CD4-positive, alpha-beta T cell (primary cell): ENCODE measurements at regions not wholly inside any gene's neighbourhood (a gene's known extent, or its start where the extent isn't known, plus 50 kb on each side); places are given as distances from the start of the nearest gene placed in this dataset.

Source experiments
- ATAC-seq: fragments of 200-7000 bp; cut with Tn5 transposase; one replicate; pipeline ENCODE4 v1.10.0; 2022; ENCODE audit warnings: mild to moderate bottlenecking; ENCODE audit not compliant: poor library complexity
- CTCF ChIA-PET: fragments of 350-600 bp; sonication (Branson Sonifier 250); formaldehyde crosslinking; loops from one replicate; lab custom pipeline; 2021; ENCODE audit warnings: antibody characterized with exemption, inconsistent platforms; lab: Charles Lee
- POLR2A ChIA-PET: fragments of 350-600 bp; sonication (Branson Sonifier 250); formaldehyde crosslinking; loops from one replicate; lab custom pipeline; 2021; ENCODE audit warnings: antibody characterized with exemption, inconsistent platforms; lab: Charles Lee
- DNase-seq, 14 experiments: peaks; one replicate each; pipeline ENCODE4 v3.0.0-alpha.2; 2013 to 2020; ENCODE audit warnings: mixed read lengths in 2 of 14
- H3K27ac ChIP-seq, 2 donors: one replicate each; pipeline versions ENCODE4 v1.5.1 to v1.7.0; 2013; ENCODE audit warnings: low read length in 2 of 2, low read depth in 1 of 2, mild to moderate bottlenecking in 1 of 2
- H3K27me3 ChIP-seq, 2 experiments: 1 replicate in 1 of 2; 2 replicates in 1 of 2; pipeline versions ENCODE4 v1.6.1 to v1.7.0; 2013; ENCODE audit warnings: low read length in 2 of 2, control low read depth in 1 of 2, mild to moderate bottlenecking in 1 of 2, moderate library complexity in 1 of 2; ENCODE audit not compliant: insufficient read depth in 2 of 2, control insufficient read depth in 1 of 2
- H3K36me3 ChIP-seq: one replicate; pipeline ENCODE4 v1.6.1; 2013; ENCODE audit warnings: low read length, control low read depth; ENCODE audit not compliant: insufficient read depth
- H3K4me1 ChIP-seq: one replicate; pipeline ENCODE4 v1.6.1; 2013; ENCODE audit warnings: low read length, control low read depth; ENCODE audit not compliant: insufficient read depth
- H3K4me3 ChIP-seq: one replicate; pipeline ENCODE4 v1.5.1; 2013; ENCODE audit warnings: mild to moderate bottlenecking, low read length, moderate library complexity
- H3K9me3 ChIP-seq, 2 experiments: 1 replicate in 1 of 2; 2 replicates in 1 of 2; pipeline versions ENCODE4 v1.6.1 to v1.7.0; 2013; ENCODE audit warnings: low read length in 2 of 2, mild to moderate bottlenecking in 2 of 2, control low read depth in 1 of 2, moderate library complexity in 1 of 2; ENCODE audit not compliant: control insufficient read depth in 1 of 2, insufficient read depth in 1 of 2
- H3K27ac Mint-ChIP-seq: one replicate; pipeline ENCODE4 v1.8.0; 2020; ENCODE audit warnings: mixed read lengths
- H3K27me3 Mint-ChIP-seq: one replicate; pipeline ENCODE4 v1.8.0; 2021; ENCODE audit warnings: mixed read lengths
- H3K36me3 Mint-ChIP-seq: one replicate; pipeline ENCODE4 v1.8.0; 2021; ENCODE audit warnings: low read depth, mixed read lengths
- H3K4me1 Mint-ChIP-seq: one replicate; pipeline ENCODE4 v1.8.0; 2021; ENCODE audit warnings: low read depth, mixed read lengths
- H3K4me3 Mint-ChIP-seq: one replicate; pipeline ENCODE4 v1.8.0; 2020; ENCODE audit warnings: mild to moderate bottlenecking, mixed read lengths
- H3K9me3 Mint-ChIP-seq: one replicate; pipeline ENCODE4 v1.8.0; 2020; ENCODE audit warnings: mixed read lengths
- CTCF ChIP-seq: fragments of 200-600 bp; IDR thresholded peaks from one replicate; pipeline ENCODE4 v1.8.0; 2022; ENCODE audit warnings: antibody characterized with exemption, mild to moderate bottlenecking
- intact Hi-C, 2 experiments: fragments of 100-400 bp; cut with DNase I in 1 of 2; cut with micrococcal nuclease in 1 of 2; formaldehyde crosslinking; loops; one replicate each; pipeline versions ENCODE4 v1.15.1 to v1.9.0; 2023 to 2025; cut with DNase I, micrococcal nuclease

- Mint-ChIP-seq H3K4me3 (no peak overlapping the region), H3K36me3 (no peaks in the 10 kb centered on the region), H3K4me1 (no peaks in the 10 kb centered on the region), H3K9me3 (no peaks in the 10 kb centered on the region), H3K27me3 (no peaks in the 10 kb centered on the region), H3K27ac (no peak overlapping the region)
- ChIA-PET CTCF (no interaction called here), POLR2A (no interaction called here)
- Histone ChIP-seq H3K27me3 (no peaks in the 10 kb centered on the region), H3K36me3 (no peaks in the 10 kb centered on the region), H3K4me1 (no peaks in the 10 kb centered on the region), H3K27ac (no peak overlapping the region), H3K9me3 (no peaks in the 10 kb centered on the region), H3K4me3 (no peak overlapping the region)
- DNase-seq: no peak
- no peak for ATAC-seq
- no peak for TF ChIP-seq CTCF
- intact Hi-C loops: no loop called here
Observed at GRCh38 chr12:82009524-82009923, 250.4 kb upstream of the PPFIA2 start.

- CTCF ChIA-PET: no interaction called here
- H3K36me3 Mint-ChIP-seq: no peaks in the 10 kb centered on the region
Observed at GRCh38 chr12:82008251-82008650, 249.1 kb upstream of the PPFIA2 start.

GRCh38 chr12:81998761-81999378, 239.7 kb upstream of the PPFIA2 start:
- no peaks in the 10 kb centered on the region for H3K36me3 Mint-ChIP-seq
- no peak overlapping the region for H3K27ac ChIP-seq
- no peaks in the 10 kb centered on the region for H3K4me1 ChIP-seq
- DNase-seq (no peak), ATAC-seq (no peak)
- intact Hi-C loops: no loop called here
- TF ChIP-seq CTCF: no peak
- H3K27ac Mint-ChIP-seq: no peak overlapping the region
- H3K4me1 Mint-ChIP-seq: no peaks in the 10 kb centered on the region
- H3K36me3 ChIP-seq: no peaks in the 10 kb centered on the region
- no peaks in the 10 kb centered on the region for H3K9me3 Mint-ChIP-seq
- H3K9me3 ChIP-seq: no peaks in the 10 kb centered on the region
- H3K27me3 ChIP-seq: no peaks in the 10 kb centered on the region
- POLR2A ChIA-PET: no interaction called here
- H3K4me3 ChIP-seq: no peak overlapping the region
- H3K27me3 Mint-ChIP-seq: no peaks in the 10 kb centered on the region
- CTCF ChIA-PET: no interaction called here
- H3K4me3 Mint-ChIP-seq: no peak overlapping the region

More at GRCh38 chr12:82008251-82008650, 249.1 kb upstream of the PPFIA2 start:
- intact Hi-C loops: no loop called here
- POLR2A ChIA-PET: no interaction called here
- Histone ChIP-seq H3K27ac (no peak overlapping the region), H3K9me3 (no peaks in the 10 kb centered on the region), H3K4me1 (no peaks in the 10 kb centered on the region), H3K27me3 (no peaks in the 10 kb centered on the region), H3K36me3 (no peaks in the 10 kb centered on the region), H3K4me3 (no peak overlapping the region)
- ATAC-seq (no peak), DNase-seq (no peak)
- H3K27me3 Mint-ChIP-seq: no peaks in the 10 kb centered on the region
- TF ChIP-seq CTCF: no peak
- no peaks in the 10 kb centered on the region for H3K4me1 Mint-ChIP-seq
- no peak overlapping the region for H3K27ac Mint-ChIP-seq
- H3K9me3 Mint-ChIP-seq: no peaks in the 10 kb centered on the region
- H3K4me3 Mint-ChIP-seq: no peak overlapping the region
